ENCODE measurements at regions not wholly inside any gene's neighbourhood (a gene's known extent, or its start where the extent isn't known, plus 50 kb on each side); places are given as distances from the start of the nearest gene placed in this dataset.

GRCh38 chr15:62298811-62299210 lies 133.7 kb upstream of the C2CD4B start:
- Histone ChIP-seq H3K79me2 (ENCODE audit: insufficient read depth, low read length) (no peaks in the 10 kb centered on the region), H3K9me3 (ENCODE audit: insufficient read depth, low read depth, low read length) (no peaks in the 10 kb centered on the region), H3K9ac (ENCODE audit: low read length) (no peak overlapping the region), H2AFZ (ENCODE audit: low read depth, low read length) (no peak overlapping the region), H3K4me3 (ENCODE audit: insufficient read depth, low read depth, low read length) (no peak overlapping the region), H3K27me3 (ENCODE audit: insufficient read depth, low read length) (peaks cover 3% of the 10 kb centered on the region), H3K36me3 (ENCODE audit: insufficient read depth, low read length) (no peaks in the 10 kb centered on the region), H3K4me1 (ENCODE audit: insufficient read depth, low read length) (no peaks in the 10 kb centered on the region), H3K27ac (ENCODE audit: low read depth, low read length) (no peak overlapping the region), H4K20me1 (ENCODE audit: insufficient read depth, low read length) (no peaks in the 10 kb centered on the region), H3K4me2 (ENCODE audit: low read length) (no peak overlapping the region)
- H3K36me3 Mint-ChIP-seq (ENCODE audit: low read depth, unreplicated experiment): no peaks in the 10 kb centered on the region
- H3K4me3 Mint-ChIP-seq (ENCODE audit: unreplicated experiment): no peak overlapping the region
- no peak for DNase-seq (ENCODE audit: low read depth)
- no peaks in the 10 kb centered on the region for H3K9me3 Mint-ChIP-seq (ENCODE audit: unreplicated experiment)
- TF ChIP-seq CTCF (IDR thresholded peaks at IDR 0.05; ENCODE audit: insufficient read depth, low read depth, low read length): no peak
- TF ChIP-seq EZH2 (IDR thresholded peaks at IDR 0.05; ENCODE audit: insufficient read depth, low read length): no peak
- H3K4me1 Mint-ChIP-seq (ENCODE audit: low read depth, unreplicated experiment): no peaks in the 10 kb centered on the region
- H3K27ac Mint-ChIP-seq (ENCODE audit: unreplicated experiment): no peak overlapping the region
- FAIRE-seq: no peak
- H3K27me3 Mint-ChIP-seq (ENCODE audit: low read depth, unreplicated experiment): peaks cover 4% of the 10 kb centered on the region

GRCh38 chr15:62299541-62299940 lies 134.5 kb upstream of the C2CD4B start:
- FAIRE-seq: no peak
- no peak overlapping the region for H2AFZ ChIP-seq (ENCODE audit: low read depth, low read length)

More at GRCh38 chr15:62299541-62299940, 134.5 kb upstream of the C2CD4B start:
- no peaks in the 10 kb centered on the region for H3K9me3 Mint-ChIP-seq (ENCODE audit: unreplicated experiment)
- Histone ChIP-seq H4K20me1 (ENCODE audit: insufficient read depth, low read length) (no peaks in the 10 kb centered on the region), H3K4me3 (ENCODE audit: insufficient read depth, low read depth, low read length) (no peak overlapping the region), H3K27ac (ENCODE audit: low read depth, low read length) (no peak overlapping the region), H3K9ac (ENCODE audit: low read length) (no peak overlapping the region), H3K27me3 (ENCODE audit: insufficient read depth, low read length) (peaks cover 3% of the 10 kb centered on the region), H3K36me3 (ENCODE audit: insufficient read depth, low read length) (no peaks in the 10 kb centered on the region), H3K4me2 (ENCODE audit: low read length) (no peak overlapping the region), H3K9me3 (ENCODE audit: insufficient read depth, low read depth, low read length) (no peaks in the 10 kb centered on the region), H3K4me1 (ENCODE audit: insufficient read depth, low read length) (no peaks in the 10 kb centered on the region), H3K79me2 (ENCODE audit: insufficient read depth, low read length) (no peaks in the 10 kb centered on the region)
- TF ChIP-seq CTCF (IDR thresholded peaks at IDR 0.05; ENCODE audit: insufficient read depth, low read depth, low read length) (no peak), EZH2 (IDR thresholded peaks at IDR 0.05; ENCODE audit: insufficient read depth, low read length) (no peak)
- no peak overlapping the region for H3K27ac Mint-ChIP-seq (ENCODE audit: unreplicated experiment)
- H3K4me3 Mint-ChIP-seq (ENCODE audit: unreplicated experiment): no peak overlapping the region
- no peak for DNase-seq (ENCODE audit: low read depth)
- peaks cover 4% of the 10 kb centered on the region for H3K27me3 Mint-ChIP-seq (ENCODE audit: low read depth, unreplicated experiment)
- no peaks in the 10 kb centered on the region for H3K4me1 Mint-ChIP-seq (ENCODE audit: low read depth, unreplicated experiment)
- no peaks in the 10 kb centered on the region for H3K36me3 Mint-ChIP-seq (ENCODE audit: low read depth, unreplicated experiment)
